GM13976 (cell line): ENCODE measurements at regions not wholly inside any gene's neighbourhood (a gene's known extent, or its start where the extent isn't known, plus 50 kb on each side); places are given as distances from the start of the nearest gene placed in this dataset.
"Not testable (repeated sequence)": the region's sequence is repeated elsewhere in the genome, so short reads cannot be mapped to it uniquely, and the experiment has no call there.

ENCODE experiments used
- DNase-seq: peaks from one replicate; pipeline ENCODE4 v3.0.0; 2012; ENCODE audit warnings: low spot score
- CTCF ChIP-seq: IDR thresholded peaks from 2 replicates; pipeline ENCODE4 v1.5.1; 2012; ENCODE audit warnings: borderline replicate concordance, mild to moderate bottlenecking; ENCODE audit not compliant: insufficient read depth; ENCODE audit errors: extremely low read depth, missing control alignments, control extremely low read depth
- in situ Hi-C: fragments of 300-500 bp; cut with MboI; formaldehyde crosslinking; loops from one replicate; pipeline ENCODE4 v1.12.0; 2022; ENCODE audit warnings: low sequenced_read_pairs, mixed read lengths, inconsistent platforms; ENCODE audit not compliant: unreplicated experiment

- in situ Hi-C loops, result no loop called here
- DNase-seq, result no peak
- no peak for TF ChIP-seq CTCF
Observed at GRCh38 chr3:82382831-82383230, 621.4 kb upstream of the GBE1 start.

GRCh38 chr3:82378392-82378791 lies 616.9 kb upstream of the GBE1 start:
- DNase-seq, result no peak
- TF ChIP-seq CTCF, result no peak
- in situ Hi-C loops, result no loop called here

- TF ChIP-seq CTCF, result no peak
- DNase-seq, result no peak
- in situ Hi-C loops, result no loop called here
Observed at GRCh38 chr3:82376883-82377282, 615.4 kb upstream of the GBE1 start.

- DNase-seq, in situ Hi-C loops: not testable (repeated sequence)
Observed at GRCh38 chr3:82373833-82374232, 612.4 kb upstream of the GBE1 start.

GRCh38 chr3:82364827-82365226 lies 603.4 kb upstream of the GBE1 start:
- in situ Hi-C loops, result no loop called here
- no peak for TF ChIP-seq CTCF
- DNase-seq, result no peak

- TF ChIP-seq CTCF, result no peak
- no peak for DNase-seq
- in situ Hi-C loops, result no loop called here
Observed at GRCh38 chr3:82363131-82363530, 601.7 kb upstream of the GBE1 start.

- no peak for TF ChIP-seq CTCF
- DNase-seq, result no peak
- in situ Hi-C loops, result no loop called here
Observed at GRCh38 chr3:82355228-82355627, 593.8 kb upstream of the GBE1 start.
